Posterior vena cava (tissue), 2 donors: ENCODE measurements at regions not wholly inside any gene's neighbourhood (a gene's known extent, or its start where the extent isn't known, plus 50 kb on each side); places are given as distances from the start of the nearest gene placed in this dataset.

Experiments used
- DNase-seq: peaks from one replicate; pipeline ENCODE4 v3.0.0-alpha.2; 2020; ENCODE audit warnings: low spot score
- intact Hi-C, 2 donors: fragments of 100-400 bp; cut with DNase I; formaldehyde crosslinking; loops; one replicate each; pipeline versions ENCODE4 v1.14.1 to v1.14.2; 2022 to 2023
- donor health status: DM: yes; HTN: yes; CAD: no.
- donor health status: DM: yes; HTN: yes; CAD: no.

DNA sequence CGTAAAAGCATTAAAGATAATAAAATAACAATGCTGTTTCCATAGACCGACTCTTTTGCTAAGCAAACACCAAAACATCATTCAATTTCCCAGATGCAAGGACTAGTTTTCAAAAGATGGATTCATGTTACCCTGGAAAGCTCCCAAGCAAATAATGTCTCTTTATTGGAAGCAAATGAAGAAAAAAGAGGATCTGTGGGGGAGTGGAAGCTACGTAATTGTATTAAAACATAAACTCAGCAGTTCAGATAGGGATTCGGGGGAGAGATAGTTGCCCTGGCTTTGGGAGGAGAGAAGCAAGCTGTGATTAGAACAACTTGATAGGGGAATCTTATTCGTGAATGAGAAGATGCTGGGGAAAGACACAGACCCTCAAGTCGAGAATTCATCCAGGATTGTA lies 491.0 kb upstream of the CLINT1 start:
- no peak for DNase-seq
- intact Hi-C loops = no loop called here

- intact Hi-C loops = no loop called here
- DNase-seq = no peak
Observed at GRCh38 chr5:158344376-158344775, 485.4 kb upstream of the CLINT1 start.

DNA sequence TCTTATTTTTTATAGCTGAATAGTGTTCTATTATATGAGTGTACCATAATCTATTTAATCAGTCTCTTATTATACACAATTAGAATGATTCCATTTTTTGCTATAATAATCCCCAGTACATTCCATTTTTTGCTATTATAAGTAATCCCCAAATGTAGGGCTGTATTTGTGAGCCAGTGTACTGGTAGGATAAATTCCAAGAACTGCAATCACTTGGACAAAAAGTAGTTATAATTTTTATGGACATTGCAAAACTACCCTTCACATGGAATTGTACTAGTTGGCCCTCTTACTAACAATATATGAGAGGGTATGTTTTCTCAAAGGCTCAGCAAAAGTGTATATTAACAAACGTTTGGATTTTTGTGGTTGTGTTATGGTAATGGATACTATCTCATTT lies 481.7 kb upstream of the CLINT1 start:
- intact Hi-C loops = no loop called here
- DNase-seq = no peak

GRCh38 chr5:158326256-158326655 lies 467.3 kb upstream of the CLINT1 start:
- no peak for DNase-seq
- intact Hi-C loops = no loop called here

- intact Hi-C loops = no loop called here
- no peak for DNase-seq
Observed at GRCh38 chr5:158324236-158324635, 465.3 kb upstream of the CLINT1 start.

DNA sequence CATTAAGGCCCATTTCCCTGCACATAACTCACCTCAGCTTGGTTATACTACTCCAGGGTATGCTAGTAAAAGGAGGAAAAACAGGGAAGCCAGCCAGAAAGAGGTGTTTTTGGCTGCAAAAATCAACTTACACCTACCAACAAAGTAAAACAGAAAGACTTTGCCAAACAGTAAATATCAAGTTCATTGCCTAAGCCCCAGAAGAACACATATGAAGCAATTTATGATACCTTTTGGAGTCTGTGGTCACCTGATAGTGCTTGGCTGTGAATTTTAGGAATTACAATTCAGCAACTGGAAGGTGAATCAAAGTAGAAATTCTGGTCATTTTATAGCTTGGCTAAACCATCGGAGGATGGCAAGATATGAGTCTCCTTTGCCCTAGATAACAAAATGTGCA lies 463.7 kb upstream of the CLINT1 start:
- no peak for DNase-seq
- intact Hi-C loops = loop anchor here in 1 of 2 donors (1.0 kb wide), 1 partner anchor 39 kb away; no protein-coding TSS in a partner anchor

- no peak for DNase-seq
- intact Hi-C loops = no loop called here
Observed at GRCh38 chr5:158320934-158321333, 462.0 kb upstream of the CLINT1 start.

DNA sequence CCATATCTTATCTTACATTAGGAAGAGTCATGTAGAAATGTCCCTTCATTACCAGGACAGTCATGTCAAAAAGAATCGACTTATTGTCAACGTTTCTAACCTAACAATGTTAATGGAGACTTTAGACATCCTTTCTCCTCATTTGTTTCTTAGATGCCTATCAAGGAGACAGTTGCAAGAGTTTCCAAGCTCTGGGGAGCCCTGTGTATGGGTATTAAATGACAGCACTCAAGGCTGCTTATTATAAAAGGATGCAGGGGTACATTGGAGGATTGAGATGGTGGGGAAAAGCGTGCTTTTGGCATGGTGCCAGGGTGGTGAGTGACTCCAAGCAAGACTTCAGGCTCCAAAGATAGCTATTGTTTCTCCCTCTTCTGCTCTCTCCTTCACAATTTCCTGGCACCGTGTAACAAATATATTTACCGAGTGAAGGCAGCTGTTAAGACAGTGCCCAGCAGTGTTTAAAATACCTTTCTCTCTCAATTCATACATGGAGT lies 461.3 kb upstream of the CLINT1 start:
- no peak for DNase-seq
- intact Hi-C loops = no loop called here

DNA sequence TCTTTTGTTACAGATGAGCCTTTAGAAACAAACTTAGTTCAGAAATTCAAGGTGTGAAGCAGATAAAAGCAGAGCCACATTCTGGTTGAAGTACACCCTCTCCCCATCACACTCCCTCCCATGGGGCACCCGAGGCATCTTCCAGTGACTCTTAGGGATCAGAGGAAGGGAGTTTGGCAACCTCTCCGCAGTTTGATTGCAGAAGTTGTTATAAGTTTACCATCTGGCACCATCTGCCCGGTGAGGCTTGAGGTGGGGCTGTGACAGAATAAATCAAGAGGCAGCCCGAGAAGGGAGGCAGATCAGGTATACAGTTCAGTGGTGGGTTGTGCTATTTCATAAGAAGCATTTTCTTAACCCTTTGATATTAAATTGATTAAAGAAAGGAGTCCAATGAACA lies 458.6 kb upstream of the CLINT1 start:
- DNase-seq = no peak
- intact Hi-C loops = no loop called here

DNA sequence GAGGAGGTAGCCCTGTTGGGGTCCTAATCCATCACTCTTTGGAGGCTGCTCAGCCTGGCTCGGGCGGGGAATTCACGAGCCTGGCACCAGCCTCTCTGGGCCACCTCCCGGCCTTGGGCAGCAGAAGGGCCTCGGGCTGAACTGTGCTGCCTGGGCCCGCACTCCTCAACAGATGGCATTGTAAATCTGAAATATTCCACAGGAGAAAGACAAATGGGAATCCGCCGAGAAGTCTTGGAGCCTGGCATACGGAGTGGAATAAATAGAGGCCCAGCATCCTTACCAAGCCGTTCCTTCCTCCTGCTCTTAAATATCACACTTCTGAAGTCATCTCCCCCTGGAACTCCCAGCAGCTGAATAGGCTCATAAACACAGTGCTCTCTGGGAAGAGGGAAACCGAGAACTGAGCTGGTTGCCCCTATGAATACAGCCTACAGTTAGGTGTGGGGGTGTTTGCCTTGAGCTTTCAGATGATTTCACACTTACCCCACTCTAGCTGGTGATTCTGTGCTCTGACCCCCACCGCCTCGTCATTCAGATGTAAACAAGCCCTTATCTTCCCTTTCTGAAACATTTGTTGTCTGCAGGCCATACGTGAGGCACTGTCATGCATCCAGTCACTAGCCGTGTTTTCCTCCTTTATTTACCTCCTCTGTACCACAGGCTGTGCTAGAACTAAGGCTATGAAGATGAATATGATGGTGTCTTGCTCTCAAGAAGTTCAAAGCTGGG lies 455.0 kb upstream of the CLINT1 start:
- no peak for DNase-seq
- intact Hi-C loops = no loop called here

GRCh38 chr5:158313027-158313732 lies 454.2 kb upstream of the CLINT1 start:
- no peak for DNase-seq
- intact Hi-C loops = no loop called here

- no peak for DNase-seq
- intact Hi-C loops = no loop called here
Observed at GRCh38 chr5:158309088-158309807, 450.3 kb upstream of the CLINT1 start.

DNA sequence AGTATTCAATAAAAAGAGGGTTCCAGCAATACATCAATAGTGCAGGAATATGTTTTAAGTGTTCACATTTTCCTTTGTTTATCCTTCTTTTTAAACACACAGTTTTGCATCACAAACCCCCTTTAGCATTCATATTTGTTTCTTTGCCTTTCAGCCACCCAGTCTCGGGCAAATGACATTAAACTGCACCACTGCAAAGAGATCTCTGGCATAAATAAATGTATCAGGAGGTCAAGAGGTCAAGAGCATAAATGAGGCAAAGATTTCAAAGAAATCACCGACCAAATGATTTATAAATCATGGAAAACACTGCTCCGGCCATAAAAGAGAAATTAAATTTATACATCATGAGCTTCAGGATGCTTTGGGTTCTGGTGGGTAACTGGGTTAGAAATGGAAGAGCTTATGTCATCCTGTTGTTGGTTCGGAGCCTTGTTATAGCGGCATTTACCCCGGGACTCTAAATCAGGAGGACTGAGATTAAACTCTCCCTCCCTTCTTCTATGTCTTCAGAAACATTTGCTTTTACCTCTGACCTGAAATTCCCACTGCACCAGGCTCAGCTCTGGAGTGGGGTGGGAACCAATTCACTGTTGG lies 449.6 kb upstream of the CLINT1 start:
- DNase-seq = no peak
- intact Hi-C loops = no loop called here

DNA sequence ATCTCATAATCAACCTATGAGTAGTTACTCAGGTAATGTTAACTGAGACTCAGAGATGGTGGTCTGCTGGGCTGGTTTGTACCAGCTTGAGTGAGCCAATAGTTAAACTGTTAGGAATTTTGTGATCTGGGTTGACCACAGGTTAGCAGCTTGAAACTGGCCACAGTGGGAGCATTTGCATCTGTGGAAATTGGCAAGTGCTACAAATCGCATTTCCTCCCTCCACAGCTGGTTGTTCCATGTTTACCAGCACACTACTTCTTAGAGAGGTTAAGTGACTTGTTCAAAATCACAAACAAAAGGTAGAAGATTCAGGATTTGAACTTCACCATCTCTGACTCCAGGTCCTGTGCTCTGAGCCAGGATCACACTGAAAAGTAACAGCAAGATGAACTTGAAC lies 446.9 kb upstream of the CLINT1 start:
- DNase-seq = no peak
- intact Hi-C loops = no loop called here

GRCh38 chr5:158304607-158305006 lies 445.7 kb upstream of the CLINT1 start:
- DNase-seq = no peak
- intact Hi-C loops = no loop called here

DNA sequence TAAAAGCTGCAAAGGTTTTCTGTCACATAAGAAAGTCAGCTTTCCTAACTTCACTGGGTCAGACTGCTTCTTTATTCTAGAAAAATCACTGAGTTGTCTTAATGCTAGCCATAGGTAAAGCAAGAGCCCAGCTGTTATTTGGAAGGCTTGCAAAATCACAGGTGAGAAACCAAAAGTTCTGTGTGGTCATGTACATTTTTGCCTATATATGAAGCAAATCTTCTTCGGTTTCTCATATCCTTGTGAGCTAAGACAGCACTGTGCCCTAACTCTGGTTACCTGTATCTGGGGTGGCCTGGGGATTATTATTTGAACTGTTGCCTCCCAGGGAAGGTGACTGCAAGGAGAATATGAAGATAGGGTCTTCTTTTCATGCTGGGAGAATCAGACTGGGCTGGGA lies 444.9 kb upstream of the CLINT1 start:
- intact Hi-C loops = no loop called here
- no peak for DNase-seq

DNA sequence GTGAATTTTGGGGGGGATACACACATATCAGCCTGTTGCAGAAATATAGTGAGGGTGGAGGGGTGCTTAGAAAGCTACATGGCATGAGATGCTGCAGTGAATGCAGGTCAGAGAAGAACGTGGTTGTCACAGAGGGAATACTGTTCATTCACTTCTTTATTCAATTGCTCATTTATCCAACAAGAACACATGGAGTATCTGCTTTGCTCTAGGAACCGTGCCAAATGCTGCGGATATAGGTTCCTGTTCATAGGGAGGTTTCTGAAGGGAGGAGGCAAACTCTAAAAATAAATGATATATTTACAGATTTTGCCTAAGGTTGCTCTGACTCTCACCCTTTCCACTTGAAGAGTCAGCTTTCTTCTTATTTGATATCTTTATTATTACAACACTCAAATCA lies 444.3 kb upstream of the CLINT1 start:
- intact Hi-C loops = no loop called here

DNA sequence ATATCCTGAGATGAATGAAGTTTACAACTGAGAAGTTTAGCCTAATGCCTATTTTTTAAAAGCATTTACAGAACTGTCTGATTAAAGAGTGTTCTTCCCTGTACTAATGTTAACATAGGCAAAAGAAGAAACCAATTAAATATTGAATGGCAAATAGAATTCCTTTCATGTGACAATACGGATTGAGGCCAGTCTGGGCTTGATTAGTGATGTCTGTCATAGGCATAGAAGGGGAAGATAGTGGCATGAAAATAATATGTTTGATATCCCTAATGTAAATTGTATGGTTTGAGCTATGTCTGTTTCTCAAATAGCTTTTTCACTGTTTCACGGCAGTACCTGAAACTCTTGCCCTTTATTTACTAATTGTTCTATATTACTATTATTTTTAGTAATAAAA lies 443.1 kb upstream of the CLINT1 start:
- intact Hi-C loops = no loop called here
- DNase-seq = no peak

More for the DNA sequence above, 444.3 kb upstream of the CLINT1 start:
- DNase-seq = no peak

DNA sequence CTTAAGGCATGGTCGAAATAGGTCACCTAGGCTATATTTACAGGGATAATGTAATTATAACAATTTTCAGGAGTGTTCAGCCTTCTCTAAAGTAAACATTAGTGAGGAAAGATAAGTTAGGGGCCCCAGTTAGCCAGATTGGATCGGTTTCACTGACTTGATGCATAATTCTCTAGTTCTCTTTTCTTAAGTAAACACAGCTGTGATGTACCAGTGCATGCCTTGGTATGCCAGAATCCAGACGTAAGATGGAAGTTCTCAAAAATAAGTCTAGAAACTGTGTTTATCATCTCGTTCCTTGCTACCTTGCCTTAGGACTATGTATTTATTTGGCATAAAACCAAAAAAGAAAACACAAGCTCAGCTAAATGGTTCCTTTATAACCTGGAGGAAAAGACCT lies 442.2 kb upstream of the CLINT1 start:
- intact Hi-C loops = no loop called here

GRCh38 chr5:158300256-158300655 lies 441.3 kb upstream of the CLINT1 start:
- intact Hi-C loops = no loop called here
- no peak for DNase-seq

More for the DNA sequence above, 442.2 kb upstream of the CLINT1 start:
- no peak for DNase-seq
